Stimulated activated CD4-positive, alpha-beta T cell treated with anti-CD3 and anti-CD28 coated beads, TNF-alpha, amount 100 ng/mL, for 48 hours (primary cell): ENCODE measurements at regions not wholly inside any gene's neighbourhood (a gene's known extent, or its start where the extent isn't known, plus 50 kb on each side); places are given as distances from the start of the nearest gene placed in this dataset.

ENCODE experiments used
- DNase-seq, 3 donors: peaks; one replicate each; pipeline ENCODE4 v3.0.0-alpha.2; 2020; ENCODE audit warnings: low read depth in 3 of 3

DNA sequence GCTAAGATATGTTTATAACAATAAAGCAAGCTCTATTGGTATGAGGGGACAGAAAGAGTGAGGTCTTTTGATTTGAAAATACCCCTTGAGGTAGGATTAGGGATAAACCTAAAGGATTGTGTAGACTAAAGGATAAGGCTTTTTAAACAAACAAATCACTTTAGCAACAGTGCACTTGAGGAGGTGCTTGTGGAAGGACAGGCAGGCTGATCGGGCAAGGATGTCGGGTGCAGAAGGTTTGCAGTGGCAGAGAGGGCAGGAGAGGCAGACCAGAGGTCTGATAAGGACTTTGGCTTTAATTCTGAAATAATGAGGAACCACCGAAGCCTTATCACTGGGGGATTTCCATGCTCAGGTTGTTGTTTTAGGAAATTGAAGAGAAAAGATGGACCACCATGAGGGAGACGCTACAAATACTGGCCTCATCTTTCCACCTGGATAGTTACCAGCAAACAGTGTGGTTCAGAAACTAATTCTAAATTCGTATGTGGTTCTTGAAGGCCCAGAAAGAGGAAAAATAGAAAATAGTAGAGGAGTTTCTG, 119.5 kb upstream of the KLF6 start:
- no peak for DNase-seq

DNA sequence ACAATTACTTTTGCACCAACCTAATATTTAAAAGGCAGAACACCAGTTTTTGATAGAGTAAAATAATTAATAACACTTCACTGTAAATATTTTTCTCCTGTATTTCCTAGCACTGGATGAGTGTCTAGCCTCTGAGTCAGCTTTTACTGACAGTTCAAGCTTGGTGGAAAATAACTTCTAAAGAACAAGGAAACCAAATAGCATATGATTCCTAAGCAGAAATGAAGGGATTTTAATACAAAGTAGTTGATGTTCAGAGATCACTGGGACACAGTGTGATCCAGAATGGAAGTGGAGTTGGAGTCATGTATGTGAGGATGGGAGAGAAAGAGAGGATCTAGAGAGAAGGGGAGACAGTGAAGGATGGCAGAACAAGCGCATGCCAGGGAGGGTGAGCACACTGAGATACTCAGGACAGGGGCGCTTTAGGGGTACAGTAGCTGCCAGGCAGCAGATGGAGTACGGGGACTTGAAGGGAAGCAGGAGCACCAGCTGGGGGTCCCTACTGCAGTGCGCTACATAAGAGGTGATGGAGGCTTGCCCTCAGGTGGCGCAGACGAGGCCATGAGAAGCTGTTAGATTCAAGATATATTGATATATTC, 117.9 kb upstream of the KLF6 start:
- no peak for DNase-seq

DNA sequence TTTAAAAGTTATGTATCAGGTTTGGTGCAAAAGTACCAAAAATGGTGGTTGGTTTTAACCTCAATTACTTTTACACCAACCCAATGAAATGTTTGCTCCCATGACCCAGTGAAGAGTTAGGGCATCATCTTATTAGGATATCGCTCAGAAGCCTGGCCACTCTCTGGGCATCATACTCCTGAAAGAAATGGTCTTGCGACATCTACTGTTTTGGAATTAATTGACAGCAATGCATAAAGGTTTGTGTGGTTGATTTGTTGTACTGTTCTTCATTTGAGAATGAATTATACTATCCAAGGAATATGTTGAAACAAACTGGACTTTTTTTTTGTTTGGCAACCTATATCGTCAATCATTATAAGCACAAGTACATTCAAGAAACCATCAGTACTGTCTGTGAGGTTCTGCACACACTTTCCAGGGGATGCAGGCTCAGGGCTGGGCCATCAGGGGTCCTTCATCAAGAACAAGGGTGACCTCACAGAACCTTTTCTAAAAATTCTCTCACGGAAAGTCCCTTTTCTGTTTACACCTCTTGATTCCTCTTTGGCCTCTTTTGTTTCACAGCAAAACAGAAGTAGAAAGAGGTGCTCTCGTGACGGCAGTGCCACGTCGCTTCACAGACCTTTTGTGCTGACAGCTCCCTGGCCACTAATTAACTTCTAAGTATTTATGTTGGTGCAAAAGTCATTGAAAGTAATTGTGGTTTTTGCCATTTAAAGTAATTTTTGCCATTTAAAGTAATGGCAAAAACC, 117.2 kb upstream of the KLF6 start:
- DNase-seq = no peak

DNA sequence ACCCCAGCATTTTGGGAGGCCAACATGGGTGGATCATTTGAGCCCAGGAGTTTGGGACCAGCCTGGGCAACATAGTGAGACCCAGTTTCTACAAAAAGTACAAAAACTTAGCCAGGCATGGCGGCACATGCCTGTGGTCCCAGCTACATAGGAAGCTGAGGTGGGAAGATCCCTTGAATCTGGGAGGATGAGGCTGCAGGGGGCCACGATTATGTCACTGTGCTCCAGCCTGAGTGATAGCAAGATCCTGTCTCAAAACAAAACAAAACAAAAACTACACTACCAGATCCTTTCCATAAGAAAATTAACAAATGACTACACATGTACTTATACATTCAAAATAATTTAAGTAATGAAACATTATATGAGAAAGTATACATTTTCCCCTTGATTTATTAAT, 116.4 kb upstream of the KLF6 start:
- DNase-seq = no peak

DNA sequence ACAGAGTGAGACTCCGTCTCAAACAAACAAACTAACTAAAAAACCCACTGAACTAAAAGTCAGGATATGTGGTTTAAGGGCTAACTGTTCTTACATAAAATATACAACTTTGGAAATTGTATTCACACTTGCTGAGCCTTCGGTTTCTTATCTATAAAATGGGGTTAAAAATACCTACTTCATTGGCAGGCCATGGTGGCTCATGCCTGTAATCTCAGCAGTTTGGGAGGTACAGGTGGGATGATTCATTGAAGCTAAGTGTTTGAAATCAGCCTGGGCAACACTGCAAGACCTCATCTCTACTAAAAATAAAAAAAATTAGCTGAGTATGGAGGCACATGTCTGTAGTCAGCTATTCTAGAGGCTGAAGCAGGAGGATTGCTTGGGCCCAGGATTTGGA, 115.4 kb upstream of the KLF6 start:
- DNase-seq = no peak

DNA sequence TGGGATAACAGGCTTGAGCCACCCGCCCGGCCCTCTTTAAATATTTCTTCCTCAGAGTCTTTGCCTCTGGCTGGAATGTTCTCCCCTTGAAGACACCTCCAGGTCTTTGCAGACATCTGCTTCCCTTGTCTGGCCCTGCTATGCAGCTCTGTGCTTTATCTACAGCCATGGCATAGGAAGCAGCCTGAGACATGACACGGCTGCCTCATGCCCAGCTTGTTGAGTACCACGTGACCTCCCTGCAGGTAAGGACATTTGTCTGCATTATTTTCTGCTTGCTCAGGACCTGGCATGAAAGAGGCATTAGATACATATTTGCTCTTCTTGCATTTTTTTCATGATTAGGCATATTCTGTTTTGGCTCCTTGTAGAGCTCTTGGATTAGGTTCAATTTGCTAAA, 113.8 kb upstream of the KLF6 start:
- DNase-seq = no peak

DNA sequence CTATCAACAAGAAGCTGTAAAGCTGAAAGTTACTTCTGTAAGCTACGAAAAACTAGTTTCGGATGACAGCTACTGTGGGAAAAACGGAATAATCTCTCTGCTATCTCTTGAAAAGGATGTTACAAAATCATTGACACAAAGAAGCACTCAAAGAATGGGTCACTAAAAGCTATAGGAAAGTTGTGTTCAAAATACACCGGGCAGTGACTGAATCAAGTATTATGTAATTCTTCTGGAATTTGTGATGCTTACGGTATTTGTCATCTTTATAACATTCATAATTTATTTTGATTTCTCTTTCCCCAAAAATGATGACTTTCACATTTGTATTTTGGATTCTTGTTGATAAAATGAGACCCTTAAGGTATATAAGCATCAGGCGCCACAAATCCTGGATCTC, 112.1 kb upstream of the KLF6 start:
- no peak for DNase-seq

DNA sequence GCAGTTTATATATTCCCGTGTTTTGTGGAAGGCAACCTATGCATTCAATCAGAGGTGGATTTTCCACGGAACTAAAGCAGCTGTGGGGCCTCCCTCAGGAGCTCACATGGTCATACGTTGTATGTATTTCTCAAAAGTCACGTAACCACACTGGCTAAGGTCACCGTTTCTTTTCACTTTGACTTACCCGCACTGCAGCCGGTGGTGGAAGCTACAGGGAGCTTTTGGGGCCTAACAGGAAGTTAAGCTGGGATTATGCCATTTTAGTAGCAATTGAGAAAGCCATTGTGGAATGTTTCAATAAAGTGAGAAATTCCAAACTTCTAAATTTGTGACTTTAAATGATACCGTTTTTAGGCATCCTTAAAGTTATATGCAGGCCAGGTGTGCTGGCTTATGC, 111.2 kb upstream of the KLF6 start:
- DNase-seq = no peak

DNA sequence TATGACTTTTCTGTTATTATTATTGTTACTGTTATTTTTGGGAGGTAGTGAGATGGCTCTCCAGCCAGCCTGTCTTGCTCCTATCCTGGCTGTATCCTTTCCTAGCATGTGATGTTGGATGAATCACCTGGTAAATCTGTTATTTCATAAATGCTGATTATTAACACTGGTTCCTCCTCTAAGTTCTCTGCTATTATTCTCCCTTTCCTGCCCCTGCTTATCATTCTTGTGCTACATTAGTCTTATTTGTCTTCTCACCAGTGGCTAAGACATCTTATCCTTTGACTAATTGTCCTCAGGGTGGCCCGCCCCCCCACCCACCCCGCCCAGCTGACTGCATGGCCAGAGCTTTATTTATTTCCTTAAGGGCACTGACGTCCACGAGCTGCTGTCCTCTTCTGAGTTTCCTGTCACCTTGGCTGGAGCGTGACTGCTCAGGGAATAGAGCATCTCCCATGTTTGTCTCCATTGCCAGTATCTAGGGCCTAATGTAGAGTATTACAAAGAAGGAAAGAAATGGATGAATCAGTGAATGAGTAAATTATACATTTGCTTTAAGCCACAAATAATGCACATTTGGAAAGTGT, 110.1 kb upstream of the KLF6 start:
- no peak for DNase-seq

DNA sequence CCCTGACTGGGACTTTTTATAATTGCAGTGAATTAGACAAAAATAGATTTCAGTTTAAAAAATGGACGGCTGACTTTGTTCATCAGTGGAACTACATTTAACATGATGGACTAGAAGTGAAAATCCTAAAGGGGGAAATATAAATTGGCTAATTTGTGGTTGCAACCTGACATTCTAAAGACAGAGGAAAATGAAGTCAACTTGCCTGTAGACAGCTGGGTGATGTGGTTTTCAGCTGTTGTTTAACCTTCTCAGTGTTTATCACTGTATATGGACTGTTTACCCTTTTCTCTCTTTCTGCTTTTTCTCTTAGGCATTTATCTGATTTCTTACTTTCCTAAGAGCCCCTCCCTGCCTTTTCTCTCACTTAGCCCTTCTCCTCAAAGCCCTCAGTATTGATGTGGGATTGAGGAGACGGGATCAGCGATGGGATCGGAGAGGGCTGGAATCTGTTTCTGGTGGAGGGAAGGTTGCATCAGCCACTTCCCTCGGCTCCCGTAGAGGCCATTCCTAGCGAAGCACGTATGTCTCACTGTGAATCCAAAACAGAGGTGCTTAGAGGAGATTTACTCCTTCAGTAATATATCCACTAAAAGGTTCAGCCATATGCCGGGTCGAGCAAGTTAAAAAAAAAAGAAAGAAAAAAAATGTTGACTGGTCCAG, 109.0 kb upstream of the KLF6 start:
- no peak for DNase-seq

DNA sequence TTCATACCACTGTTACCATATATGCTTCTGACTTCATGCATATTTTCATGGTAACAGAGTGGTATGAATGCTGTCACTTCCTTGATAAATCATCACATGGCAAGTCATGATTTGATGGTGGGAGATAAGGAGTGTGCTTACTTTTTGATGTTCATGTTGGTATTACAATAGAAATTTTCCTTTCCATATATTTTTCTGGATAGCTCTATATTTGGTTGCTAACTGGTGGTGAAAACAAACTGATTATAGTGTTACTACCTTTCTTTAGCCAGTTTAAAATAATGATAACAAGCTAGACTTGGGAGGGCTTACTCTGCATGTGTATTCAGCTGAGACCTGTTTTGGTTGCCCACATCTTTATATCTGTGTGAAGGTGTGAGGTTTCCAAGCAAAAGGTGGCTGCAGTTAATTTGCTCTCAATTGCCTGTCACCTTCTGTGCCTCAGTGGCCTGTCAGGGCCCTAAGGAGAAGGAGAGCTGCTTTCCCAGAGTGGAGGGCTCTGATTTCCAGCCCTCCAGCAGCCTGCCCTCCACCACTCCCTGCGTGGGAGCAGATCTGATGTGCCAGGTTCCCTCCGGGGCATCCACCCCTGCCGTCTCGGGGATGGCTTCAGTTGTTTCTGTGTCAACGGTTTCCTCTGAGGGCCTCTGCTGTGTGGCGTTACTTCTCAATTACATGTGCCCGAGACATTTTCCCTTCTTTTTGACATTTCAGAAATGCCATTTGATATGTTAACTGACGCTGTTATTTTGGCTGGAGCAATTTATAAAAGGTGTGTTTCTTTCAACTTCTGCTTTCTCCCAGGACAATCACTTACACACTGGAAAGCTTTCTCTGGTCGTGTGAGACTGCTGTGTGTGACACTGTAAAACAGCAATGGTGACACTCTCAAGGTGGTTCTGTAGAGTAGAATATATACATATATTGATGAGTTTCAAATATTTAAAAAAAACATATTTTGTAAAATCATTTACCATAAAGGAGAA, 107.7 kb upstream of the KLF6 start:
- DNase-seq = no peak

DNA sequence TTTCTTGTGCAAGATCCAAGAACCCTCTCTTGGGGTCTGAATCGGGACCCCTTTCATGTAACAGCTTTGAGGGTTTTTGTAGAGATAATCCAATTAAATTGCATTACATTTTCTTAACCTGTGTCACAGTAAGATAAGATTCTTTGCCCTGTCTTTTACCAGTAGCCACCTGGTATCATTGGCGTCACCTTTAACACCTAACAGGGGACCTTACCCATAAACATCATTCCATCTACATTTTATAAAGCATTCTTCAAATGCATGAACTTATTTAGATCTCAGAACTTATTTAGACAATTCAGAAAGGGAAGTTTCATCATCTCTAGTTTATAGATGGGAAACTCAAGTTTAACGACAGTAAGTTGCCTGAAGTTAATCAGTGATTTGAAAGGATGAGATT, 106.4 kb upstream of the KLF6 start:
- no peak for DNase-seq

DNA sequence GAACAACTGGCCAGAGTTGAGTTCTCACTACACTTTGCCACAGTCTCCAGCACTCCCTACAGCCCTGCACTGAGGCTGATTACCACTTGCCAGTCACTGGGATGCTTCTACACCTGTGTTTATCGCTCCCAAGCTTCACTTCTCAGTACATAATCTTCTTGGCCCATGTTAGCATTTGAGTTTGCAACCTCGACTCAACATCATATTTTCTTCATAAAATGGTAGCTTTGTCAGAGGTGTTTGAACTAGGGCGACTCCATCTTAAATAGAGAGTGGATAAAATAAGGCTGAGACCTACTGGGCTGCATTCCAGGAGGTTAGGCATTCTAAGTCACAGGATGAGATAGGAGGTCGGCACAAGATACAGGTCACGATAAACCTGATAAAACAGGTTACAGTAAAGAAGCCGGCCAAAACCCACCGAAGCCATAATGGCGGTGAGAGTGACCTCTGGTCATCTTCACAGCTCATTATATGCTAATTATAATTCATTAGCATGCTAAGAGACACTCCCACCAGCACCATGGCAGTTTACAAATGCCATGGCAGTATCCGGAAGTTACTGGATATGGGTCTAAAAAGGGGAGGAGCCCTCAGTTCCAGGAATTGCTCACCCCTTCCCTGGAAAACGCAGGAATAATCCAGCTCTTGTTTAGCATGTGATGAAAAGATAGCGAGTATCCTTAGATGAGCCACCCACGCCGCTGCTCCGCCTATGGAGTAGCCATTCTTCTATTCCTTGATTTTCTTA, 105.8 kb upstream of the KLF6 start:
- DNase-seq = no peak

DNA sequence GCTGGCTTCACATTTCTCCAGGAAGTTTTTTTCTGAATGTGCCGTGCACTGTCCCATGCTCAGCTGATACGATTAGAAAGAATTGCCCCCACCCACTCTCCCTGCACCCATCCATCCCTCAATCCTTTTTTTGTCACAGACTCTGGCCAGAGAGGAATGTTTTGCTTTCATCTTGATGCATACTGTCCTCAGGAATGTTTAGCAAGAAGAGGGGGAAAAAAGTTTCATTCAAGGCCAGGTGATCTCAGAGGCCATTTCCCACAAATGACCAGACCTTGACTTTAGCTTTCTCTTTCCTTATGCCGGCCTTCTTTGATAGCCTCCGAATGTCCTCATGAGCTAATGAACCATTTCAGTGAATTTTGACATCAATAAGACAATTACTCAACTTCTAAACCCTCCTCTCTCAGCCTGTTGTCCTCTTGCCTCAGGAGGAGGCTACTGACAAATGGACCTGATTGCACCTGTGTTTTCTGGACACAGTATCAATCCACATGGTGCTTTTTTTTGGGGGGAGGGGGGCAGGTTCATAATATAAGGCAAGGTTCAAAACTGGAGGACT, 105.0 kb upstream of the KLF6 start:
- DNase-seq = no peak

DNA sequence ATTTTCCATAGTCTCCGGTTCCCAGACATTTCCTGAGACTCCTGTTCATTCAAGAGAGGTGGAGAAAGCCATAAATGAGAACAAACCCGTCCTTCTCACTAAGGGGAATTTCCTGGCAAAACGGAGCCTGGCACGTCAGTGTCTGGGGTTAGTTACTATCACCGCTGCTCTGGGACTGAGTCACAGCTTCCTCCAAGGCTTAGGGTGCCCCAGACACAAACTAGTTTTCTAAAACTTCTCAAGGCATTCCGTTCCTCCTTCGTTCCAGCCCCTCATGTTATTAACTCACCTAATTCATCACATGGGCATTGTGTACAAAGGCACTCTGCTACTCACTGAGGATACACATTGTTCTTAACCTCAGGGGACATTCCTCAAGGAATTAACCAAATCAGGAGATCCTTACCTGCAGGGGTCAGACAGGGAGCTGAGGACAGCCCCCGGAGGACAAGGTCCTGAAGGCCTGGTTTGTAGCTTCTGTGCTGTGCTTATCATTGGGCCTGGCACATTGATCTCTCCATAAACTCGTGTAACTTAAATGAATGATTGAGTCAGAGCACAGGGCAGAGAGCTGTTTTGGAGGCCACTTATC, 103.0 kb upstream of the KLF6 start:
- DNase-seq = no peak

DNA sequence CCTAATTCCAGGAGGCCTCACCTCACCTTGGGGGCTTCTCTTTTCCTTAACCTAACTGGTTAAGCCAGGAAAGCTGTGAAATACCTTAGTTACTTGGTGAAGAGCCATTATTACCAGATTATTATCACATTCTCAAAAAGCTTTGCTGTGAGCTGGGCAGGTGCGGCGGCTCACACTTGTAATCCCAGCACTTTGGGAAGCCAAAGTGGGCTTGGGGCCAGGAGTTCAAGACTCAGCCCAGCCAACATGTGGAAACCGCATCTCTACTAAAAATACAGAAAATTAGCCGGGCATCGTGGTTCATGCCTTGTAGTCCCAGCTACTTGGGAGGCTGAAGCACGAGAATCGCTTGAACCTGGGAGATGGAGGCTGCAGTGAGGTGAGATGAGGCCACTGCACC, 102.4 kb upstream of the KLF6 start:
- no peak for DNase-seq

DNA sequence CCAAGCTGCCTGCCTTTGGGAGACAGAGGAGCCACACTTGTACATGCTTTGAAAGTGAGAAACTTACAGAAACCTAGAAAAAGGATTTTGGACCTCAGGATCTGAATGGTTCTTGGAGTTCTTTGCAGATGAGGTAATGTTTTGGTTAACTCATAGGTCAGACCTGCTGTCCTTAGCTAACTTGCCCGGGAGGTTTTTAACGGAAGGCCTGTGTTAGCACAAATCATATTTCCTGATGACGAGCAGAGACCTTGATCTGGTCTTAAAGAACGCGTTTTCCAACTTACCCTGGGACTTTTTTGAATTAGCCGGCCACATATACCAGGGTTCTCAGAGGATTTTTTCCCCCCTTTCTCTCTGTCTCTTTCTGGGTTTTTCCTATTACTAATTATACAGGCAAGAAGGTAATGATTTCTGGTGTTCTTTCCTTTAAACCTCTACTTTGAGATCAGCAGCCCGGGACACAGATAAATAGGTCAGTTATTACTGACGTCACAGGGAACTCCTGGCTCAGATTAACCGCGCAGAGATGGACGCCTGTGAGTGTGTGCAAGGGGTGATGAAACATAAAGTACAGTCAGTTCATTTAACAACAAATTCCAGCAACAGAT, 101.7 kb upstream of the KLF6 start:
- DNase-seq = no peak

DNA sequence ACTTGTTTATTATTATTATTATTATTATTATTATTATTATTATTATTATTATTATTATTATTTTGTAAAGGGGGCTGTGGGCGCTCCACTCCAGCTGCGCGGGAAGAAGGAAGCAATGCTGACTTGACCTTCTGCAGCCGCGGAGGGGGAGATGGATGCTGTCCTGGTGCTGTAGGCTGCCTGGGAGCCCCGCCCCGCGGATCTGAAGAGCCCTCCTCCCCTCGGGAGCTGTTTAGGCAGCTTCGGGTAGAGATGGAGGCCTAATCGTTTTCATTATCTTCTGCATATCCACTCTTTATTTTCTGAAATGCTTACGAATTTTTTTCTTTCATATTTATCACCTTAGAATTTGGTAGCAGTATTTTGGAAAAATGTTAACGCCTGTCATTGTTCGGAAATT, 101.2 kb upstream of the KLF6 start:
- no peak for DNase-seq

DNA sequence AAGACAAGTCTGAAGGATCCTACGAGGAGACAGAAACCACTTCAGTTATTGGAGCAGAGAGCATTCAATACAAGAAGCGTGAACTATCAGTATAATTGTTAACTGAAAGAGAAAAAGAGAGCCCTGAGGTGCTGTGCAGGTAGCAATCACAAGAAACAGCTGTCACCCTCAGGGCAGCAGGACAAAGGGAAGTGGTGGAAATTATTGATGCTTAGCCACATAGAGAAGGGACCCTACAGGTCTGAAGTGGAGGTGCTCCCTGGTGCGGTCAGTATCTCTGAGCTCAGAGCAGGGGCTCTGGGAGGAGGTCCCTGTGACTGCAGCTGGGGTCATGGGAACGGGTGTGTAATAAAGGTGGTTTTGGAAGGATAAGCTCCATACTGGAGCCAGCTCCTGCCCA, 97.8 kb upstream of the KLF6 start:
- DNase-seq = no peak

DNA sequence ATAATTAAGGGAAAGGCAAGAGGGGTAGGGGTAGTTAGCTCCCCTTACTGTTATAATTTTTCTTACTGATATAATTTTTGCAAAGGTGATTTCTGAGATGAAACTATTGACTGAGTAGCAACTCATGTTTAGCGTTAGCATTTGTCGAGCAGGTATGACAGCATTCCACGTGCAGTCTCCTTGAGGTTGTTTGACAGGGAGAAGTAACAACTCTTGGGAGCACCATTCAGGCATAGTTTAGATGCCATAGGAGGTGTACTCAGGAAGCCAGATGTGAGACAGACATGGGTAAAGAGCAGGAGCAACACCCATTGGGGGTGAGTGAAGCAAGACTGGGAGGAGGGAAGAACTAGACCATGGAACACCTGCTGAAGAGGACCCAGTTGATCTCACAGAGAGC, 96.6 kb upstream of the KLF6 start:
- no peak for DNase-seq
